DMS 273 (cell line): ENCODE measurements at regions not wholly inside any gene's neighbourhood (a gene's known extent, or its start where the extent isn't known, plus 50 kb on each side); places are given as distances from the start of the nearest gene placed in this dataset.

Source experiments
- DNase-seq: peaks from one replicate; lab custom pipeline; 2025; ENCODE audit not compliant: unreplicated experiment; lab: John Stamatoyannopoulos, UW

DNA sequence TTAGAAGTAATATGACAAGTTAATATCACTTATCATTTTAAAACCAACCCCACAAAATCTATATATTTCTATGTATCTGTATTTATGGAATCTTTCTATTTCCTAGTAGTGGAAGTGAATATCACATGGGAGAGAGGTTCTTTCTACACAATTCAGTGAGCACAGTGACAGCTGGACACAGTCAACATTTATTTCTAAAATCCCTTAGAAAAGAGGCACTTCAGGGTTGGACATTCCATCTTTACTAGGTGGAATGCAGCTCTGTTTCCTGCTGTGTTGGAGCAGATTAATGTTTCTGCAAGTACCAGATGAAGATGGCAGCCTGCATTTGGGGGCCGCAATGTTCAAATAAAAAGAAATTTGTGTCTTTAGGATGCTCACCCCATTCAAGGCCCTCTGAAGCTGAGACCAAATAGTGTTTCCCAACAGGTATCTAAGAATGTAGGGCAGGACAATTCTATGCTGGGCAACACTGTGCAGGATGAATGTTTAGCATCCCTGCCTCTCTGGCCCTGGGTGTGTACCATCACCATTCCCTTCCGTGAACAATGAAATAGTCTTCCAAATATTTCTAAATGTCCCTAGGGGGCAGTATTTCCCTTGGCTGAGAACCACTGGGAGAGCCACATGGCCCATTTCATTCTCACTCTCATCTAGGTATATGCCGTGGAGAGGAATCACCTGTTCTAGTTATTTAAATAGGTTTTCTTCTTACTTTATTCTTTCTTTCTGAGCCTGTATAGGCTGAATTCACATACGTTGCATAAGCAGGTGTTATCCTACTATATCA, 394.8 kb downstream of the PRDM2 start:
- DNase-seq: peak; percentile 60

DNA sequence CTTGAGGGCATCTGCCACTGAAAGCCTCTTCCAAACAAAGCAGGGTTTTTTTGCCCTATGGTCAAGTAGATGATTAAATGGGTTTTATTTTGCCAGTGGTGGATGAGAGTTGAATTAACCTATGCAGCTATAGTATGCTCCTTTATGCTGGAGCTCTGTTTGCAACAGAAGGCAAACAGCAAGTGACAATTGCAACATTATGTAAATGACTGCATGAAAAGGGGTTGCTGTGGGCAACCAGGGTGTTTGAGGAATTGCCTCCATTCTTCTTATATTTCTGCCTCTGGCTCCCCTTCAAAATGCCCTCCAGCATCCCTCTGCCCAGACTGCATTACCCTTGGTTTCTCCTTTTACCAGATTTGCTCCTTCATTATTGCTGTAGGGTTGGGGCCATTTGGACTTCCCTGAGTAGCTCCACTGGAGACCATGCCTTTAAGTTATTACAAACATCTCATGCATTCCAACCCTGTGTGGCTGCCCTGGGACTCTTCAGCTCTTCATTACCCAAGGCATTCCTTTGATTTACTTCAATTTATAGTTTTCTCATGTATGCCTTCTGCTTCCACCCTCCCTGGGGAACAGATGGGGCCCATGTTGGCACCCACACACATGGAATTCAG, 398.4 kb downstream of the PRDM2 start:
- peak; percentile 18 for DNase-seq

DNA sequence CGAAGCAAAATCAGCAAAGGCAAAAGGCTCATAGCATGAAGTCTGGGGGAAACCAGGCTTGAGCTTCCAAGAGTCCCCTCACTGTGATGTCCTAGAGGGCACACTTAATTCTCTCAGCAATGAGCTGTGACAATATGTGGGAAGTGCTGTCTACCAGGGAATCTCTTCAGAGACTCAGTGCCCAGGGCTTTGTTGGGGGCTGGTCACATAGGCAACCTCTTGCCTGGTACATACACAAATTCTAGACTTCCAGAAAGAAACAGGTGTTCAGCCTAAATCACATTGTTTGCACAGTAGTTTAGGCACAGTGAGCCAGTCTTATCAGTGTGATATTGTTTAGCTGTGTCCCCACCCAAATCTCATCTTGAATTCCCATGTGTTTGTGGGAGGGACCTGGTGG, 400.5 kb downstream of the PRDM2 start:
- DNase-seq: no peak

DNA sequence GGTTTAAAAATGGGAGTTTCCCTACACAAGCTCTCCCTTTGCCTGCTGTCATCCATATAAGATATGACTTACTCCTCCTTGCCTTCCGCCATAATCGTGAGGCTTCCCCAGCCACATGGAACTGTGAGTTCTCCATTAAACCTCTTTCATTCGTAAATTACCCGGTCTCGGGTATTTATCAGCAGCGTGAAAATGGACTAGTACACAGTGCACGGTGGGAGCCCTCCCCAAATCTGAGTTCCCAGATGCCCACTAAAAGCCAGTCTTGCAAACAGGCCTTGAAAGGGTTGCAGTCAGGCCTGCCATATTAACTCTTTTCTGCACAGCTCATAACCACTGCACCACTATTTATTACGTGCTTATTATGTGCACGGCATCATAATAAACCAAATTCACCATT, 400.9 kb downstream of the PRDM2 start:
- DNase-seq: no peak

DNA sequence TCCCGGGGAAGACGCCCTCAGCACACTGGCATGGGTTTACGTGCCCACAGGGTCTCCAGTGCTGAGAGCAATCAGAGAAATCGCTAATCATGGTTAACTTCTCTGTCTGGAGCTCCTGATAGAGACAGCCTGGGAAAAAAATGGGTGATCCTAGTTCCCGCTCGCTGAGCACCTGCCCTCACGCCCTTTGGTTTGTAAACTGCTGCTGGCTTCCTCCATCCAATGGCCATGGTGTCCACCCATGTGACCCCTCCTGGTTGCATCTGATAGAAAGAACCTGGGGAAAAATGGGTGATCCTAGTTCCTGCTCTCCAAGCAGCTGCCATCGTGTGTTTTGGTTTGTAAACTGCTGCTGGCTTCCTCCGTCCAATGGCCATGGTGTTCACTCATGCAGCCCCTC, 402.2 kb downstream of the PRDM2 start:
- no peak for DNase-seq

DNA sequence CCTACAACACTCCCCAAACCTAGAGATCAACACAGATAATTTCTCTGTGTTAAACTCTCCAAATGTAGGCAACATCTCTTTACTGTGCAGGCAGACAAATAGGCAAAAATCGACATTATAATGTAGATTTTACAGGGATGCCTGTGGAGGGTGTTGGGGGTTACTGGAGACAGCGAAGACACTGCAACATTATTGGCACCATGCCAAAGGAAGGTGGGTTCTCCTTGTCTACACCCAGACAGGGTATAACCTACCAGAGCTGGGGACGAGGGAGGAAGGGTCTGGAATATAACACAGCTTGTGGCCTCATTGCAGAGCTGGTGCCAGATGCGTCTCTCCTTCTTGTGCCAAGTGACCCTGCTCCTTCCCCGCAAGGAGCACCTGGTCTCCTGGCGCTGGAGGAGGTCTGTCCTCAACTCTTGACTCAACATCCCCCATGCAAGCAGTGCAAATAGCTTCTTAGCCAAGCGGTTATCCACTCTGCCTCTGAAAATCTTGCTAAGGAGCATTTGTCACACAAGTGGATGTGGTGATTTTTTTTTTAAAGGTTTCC, 404.0 kb downstream of the PRDM2 start:
- DNase-seq: peak; percentile 18

DNA sequence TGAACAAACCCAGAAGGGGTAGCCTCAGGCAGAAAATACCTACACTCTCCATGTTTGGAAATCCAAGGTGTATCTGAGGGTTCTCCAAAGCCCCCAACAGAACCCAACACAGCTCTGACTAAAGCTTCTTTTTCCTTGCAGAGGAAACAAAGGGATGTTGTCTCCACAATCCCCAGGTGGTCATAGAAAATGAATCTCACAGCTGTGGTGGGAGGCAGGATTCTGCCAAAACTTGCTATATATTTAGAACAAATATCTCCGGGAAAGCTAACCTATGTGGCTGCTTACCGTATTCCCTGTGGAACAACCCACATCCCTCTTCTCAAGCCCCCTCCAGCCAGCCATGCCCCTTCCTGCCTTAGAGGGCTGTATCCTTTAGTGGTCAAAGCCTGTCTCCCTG, 406.1 kb downstream of the PRDM2 start:
- no peak for DNase-seq

DNA sequence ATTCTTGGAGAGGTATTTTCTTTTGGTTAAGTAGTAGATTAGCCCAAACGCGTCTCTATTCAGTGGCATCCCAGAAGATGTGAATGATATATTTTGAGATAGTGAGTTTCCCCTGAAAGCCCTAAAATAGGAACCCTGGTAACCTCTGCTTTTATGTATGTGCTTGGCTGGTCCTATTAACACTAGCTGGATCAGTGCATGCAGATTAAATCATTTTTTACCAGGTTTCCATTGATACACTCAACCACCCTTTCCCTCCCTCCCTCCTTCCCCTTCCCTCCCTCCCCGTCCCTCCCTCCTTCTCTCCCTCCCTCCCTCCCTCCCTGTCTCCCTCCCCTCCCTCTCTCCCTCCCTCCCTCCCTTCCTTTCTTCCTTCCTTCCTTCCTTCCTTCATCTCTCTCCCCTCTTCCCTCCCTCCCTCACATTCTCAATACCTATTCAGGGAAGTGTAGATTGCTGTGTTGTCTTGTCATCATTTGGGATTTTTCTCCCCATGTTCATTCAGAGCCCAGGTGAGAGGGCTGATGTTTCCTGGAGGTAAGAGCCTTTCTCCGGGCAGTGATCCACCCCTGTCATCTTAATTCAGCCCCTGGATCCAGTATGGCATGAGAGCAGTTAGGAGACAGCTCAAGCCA, 406.8 kb downstream of the PRDM2 start:
- no peak for DNase-seq

DNA sequence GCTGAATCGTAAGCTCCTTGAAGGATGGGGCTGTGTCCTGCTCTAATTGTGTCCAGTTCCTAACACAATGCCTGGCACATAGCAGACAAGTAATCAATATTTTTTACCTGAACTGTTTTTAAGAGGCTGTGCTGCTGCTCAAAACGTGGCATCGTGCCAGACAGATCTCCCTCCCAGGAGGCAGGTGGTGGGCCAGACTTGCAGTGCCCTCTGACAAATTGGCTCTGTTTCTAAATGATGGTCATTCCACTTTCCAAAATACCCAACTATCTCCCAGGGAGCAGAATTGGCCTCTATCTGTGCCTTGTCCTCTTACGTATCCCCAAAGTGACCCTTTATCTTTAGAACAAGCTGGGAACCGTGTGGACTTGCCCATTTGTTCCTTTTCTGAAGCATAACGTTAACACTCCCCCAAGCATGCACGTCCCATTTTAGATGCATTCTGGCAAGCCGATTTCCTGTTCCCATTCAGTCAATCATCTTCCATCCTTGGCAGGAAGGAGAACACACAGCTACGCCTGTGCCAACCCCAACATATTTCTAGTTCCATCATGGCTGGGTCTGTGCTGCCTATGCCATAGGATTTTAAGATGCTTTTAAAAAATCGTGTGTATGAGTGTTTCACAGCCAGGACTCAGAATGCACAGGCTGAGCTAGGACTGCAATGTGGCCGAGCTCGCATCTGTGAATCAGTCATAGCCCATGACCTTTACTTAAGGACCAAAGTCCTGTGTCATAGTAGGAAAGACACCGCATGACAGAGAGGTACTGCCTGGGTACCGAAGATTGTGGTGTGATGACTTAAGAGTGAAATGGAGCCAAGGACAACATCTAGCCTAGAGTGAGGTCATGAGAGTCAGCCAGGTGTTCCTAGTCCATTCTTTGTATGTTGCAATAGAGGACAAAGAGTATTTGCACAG, 408.6 kb downstream of the PRDM2 start:
- DNase-seq: peak; percentile 6

DNA sequence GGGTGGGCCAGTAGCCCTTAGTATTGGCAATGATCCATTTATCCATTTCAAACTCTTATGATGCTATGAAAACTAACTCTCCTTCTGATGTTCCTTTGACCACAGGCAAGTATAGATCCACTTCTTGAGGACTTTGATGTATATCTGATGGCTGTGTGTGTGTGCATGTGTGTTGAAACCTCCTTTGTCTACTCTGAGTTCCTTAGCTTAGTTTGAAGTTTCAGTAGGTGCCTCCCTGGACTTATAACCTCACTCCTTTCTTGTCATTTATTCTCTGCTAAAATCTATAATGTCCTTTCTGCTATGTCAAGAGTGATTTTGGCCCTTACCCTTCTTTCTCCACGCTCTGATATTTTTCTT, 409.3 kb downstream of the PRDM2 start:
- DNase-seq: no peak

DNA sequence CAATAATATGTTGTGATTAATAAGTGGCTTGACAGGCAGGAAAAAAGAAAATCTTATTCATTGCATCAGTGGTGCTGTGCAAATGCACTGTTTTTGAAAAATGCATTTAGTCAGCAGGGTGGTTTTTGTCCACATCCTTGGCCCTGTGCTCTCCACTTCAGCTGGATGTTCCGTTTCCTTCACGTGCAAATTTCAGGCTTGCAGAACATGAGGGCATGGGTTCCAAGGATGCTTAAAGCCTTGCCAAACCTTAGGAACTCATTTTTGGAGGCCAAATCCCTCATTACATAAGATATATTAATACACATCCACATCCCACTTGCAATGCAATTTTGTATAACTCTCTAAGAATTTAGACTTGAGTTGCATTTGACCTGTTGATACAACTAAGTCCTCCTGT, 410.1 kb downstream of the PRDM2 start:
- no peak for DNase-seq

DNA sequence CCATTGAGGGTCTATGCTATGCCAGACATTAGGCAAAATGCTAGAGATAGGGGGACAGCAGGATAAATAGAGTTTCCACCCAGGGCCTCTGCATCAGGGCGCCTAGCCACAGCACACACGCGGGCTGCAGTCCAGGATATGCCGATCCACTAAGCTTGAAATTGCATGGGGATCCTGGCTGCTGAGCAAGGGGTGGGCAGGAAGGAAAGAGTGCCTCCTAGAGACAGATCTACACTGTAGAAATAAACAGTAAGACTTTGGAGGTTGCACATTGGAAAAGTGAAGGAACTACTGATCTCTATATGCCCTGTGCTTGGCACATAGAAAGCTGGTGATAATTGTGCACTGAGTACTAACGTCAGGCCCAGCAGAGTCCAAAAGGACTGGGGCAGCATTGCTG, 411.1 kb downstream of the PRDM2 start:
- peak; percentile 36 for DNase-seq

DNA sequence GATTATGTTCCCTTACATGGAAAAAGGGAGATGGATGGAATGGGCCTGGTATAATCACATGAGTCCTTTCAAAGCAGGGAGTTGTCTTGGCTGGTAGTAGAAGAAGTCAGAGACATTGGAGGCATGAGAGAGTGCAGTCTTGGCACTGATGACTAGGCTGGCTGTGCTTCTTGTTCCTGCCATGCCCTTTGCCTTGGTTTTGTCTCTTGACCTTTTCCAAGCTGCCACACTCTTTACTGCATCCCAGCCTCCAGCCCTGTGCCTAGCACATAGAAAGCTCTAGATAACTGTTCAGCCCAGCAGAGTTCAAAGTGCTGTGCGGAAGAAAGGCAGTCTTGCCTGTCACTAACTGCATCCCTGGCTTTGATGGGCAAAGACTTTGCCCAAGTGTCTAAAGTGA, 412.6 kb downstream of the PRDM2 start:
- no peak for DNase-seq

DNA sequence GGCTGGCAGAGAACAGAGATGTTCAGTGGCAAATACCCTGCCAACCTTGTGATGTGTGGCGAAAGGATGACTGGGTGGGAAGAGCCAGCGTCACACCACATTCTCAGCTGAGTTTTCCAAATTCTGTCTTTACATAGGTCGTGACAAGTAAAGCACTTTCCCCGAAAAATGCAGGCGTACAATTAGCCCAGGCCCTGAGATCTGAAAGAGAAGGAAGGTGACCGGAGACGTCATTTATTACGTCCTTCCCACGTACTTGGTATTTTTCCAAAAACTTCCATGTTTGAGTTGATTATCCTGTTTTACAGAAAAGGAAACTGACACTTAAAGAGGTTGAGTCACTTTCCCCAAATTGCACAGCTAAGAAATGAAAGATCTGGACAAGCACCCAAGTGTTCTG, 413.3 kb downstream of the PRDM2 start:
- DNase-seq: no peak

DNA sequence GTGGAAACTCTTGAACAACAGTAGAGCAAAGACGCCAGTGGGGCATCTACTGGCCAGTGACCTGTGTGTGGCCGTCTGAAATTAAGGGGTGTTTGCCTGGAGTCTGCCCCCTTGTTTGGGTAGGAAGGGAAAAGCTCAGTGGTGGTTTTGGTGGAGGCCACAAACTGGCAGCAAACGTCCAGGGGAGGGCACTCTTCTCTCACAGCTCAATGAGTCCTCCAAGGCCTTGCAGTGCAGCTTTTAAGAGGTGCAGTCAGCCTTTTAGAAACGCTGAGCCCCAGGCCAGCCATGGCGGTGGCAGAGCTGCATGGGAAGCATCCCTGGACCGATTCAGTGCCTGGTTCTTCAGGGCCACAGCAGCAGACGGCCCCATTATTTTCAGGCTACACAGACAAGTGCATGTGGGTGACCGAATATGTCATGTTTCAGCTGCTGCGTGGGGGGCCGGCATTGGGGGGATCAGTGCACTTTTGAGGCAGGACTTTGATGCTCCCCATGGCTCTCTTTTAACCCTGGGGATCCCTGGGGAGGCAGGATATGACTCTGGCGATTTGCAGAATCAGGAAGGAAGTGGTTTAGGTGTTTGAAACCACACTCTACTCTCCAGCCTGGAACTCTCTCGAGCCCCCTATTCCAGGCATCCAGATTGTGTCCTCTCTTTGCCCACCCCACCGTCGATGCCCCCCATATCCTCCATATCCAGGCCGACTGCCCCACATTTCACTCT, 414.0 kb downstream of the PRDM2 start:
- DNase-seq: peak; percentile 88

DNA sequence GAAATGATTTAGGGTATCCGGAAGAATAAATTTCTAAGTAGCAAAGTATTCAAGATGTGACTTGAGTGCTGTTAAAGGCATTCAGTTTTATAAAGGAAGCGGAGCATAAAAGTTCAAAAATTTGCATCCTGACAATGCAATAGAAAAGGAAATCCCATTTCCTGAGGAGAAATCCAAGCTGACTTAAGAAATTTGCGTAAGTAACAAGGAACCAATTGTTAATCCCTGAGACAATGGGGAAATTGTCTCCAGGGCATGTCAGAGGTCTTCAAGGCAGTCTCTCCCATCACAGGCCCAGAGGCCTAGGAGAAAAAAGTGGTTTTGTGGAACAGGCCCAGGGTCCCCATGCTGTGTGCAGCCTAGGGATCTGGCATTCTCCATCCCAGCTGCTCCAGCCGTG, 416.0 kb downstream of the PRDM2 start:
- DNase-seq: no peak

DNA sequence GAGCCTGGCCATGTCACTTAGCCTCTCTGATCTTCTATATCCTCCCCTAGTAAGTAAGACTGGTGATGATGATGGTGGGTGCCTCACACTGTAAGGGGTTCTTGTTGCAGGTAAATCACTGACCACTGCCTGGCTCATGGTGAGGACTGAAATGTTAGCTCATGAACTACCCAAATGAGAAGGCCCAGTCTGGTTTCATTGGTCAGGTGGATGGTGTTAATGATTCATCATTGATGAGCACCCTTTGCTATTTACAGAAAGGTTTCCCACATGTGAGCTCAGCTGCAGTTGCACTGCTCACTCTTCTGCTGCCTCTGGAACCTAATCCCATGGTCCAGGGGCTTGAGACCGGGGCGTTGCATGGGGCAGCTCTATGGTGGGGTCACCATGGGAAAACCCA, 417.7 kb downstream of the PRDM2 start:
- no peak for DNase-seq

DNA sequence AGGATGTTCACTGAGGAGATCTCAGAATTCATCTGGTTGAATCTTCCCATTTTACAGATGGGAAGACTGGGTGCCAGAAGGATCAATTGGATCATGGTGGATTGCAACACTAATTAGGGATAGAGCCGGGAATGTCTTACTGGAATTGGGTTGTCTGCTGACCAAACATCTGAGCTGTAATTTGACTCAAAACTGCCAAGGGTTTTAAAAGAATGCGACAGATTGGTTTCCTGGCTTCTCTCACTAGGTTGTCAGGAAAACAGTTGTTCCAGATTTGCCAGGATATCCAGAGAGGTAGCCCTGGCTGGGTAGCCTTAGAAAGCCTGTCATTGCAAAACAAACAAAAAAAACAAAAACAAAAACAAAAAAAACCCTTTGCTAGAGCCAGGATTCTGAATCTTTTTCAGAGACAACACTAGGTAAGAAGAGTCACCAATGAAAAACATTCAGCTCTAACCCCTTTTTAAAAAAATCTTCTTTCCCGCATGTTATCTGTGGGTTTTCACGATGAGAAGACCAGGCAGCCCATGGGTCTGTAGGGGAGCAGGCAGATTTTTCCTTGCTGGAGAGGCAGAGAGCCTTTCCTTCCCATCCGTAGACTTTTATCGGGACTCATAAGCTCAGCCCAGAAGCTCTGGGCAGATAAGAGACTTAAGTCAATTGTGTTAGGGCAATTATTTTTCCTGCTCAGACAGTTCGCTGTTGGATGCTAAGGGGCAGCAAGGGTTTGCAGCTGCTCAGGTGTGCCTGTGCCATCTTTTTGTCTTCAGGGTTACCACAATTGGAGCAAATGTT, 418.9 kb downstream of the PRDM2 start:
- DNase-seq: peak; percentile 39

DNA sequence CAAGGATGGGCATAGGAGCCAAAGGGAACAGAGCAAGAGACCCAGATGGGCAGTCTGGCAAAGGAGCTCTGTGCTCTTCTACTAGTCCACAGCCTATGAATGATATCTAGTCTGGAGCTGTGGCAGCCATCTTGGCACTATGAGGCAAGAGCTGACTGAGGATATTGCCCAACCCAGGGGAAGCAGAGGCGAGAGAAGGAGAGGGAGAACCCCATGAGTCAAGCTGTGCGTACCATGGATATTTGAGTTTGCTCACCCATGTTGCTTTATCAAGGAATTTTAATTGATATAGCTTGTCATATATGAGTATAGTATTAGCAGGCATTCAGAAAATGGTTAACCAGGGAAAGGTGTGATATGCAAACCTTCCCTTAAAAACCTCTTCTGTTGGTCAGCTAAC, 420.9 kb downstream of the PRDM2 start:
- DNase-seq: no peak

DNA sequence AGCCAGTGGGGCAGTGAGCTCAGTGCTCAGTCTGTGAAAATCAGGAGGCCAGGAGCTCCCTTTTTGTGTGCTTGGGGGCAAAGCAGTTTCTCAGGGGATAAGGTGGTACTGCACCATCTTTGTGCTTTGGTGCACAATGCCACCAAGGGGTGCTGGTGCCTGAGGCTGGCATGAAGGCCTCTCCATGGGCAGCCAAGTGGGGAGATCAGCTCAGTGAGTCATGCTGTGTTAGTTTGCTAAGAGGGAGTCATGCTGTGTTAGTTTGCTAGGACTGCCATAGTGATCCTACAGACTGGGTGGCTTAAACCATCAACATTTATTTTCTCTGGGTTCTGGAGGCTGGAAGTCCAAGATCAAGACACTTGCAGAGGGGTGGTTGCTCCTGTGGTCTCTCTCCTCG, 428.1 kb downstream of the PRDM2 start:
- no peak for DNase-seq
